H9 (cell line): ENCODE measurements at regions not wholly inside any gene's neighbourhood (a gene's known extent, or its start where the extent isn't known, plus 50 kb on each side); places are given as distances from the start of the nearest gene placed in this dataset.

ENCODE experiments used
- DNase-seq: peaks from one replicate; pipeline ENCODE4 v3.0.0-alpha.2; 2017
- H2AFZ ChIP-seq: one replicate; pipeline ENCODE4 v1.6.1; 2013; ENCODE audit warnings: mild to moderate bottlenecking, low read length, control low read depth, moderate library complexity
- H2AK5ac ChIP-seq: 2 replicates; pipeline ENCODE4 v1.6.1; 2013; ENCODE audit warnings: low read length, control low read depth, mixed read lengths; ENCODE audit not compliant: insufficient read length
- H2BK120ac ChIP-seq: one replicate; pipeline ENCODE4 v1.6.1; 2013; ENCODE audit warnings: low read depth, mild to moderate bottlenecking, low read length, control low read depth, inconsistent platforms; ENCODE audit not compliant: poor library complexity, severe bottlenecking
- H2BK12ac ChIP-seq: 2 replicates; pipeline ENCODE4 v1.6.1; 2013; ENCODE audit warnings: low read length, control low read depth, mixed read lengths, low read depth; ENCODE audit not compliant: insufficient read length
- H2BK15ac ChIP-seq: 2 replicates; pipeline ENCODE4 v1.6.1; 2013; ENCODE audit warnings: low read depth, low read length, control low read depth
- H2BK20ac ChIP-seq: one replicate; pipeline ENCODE4 v1.6.1; 2013; ENCODE audit warnings: low read depth, mild to moderate bottlenecking, low read length, control low read depth, inconsistent platforms; ENCODE audit not compliant: poor library complexity, severe bottlenecking
- H2BK5ac ChIP-seq: 2 replicates; pipeline ENCODE4 v1.6.1; 2013; ENCODE audit warnings: low read length, control low read depth, mixed read lengths; ENCODE audit not compliant: insufficient read length
- H3K14ac ChIP-seq: 2 replicates; pipeline ENCODE4 v1.6.1; 2013; ENCODE audit warnings: low read length, control low read depth; ENCODE audit not compliant: insufficient read depth
- H3K18ac ChIP-seq: 2 replicates; pipeline ENCODE4 v1.6.1; 2013; ENCODE audit warnings: low read depth, mild to moderate bottlenecking, mixed read lengths, low read length, control low read depth; ENCODE audit not compliant: insufficient read length
- H3K23ac ChIP-seq: 2 replicates; pipeline ENCODE4 v1.6.1; 2013; ENCODE audit warnings: low read length, control low read depth, mixed read lengths, low read depth; ENCODE audit not compliant: insufficient read length
- H3K23me2 ChIP-seq: 2 replicates; pipeline ENCODE4 v1.6.1; 2013; ENCODE audit warnings: low read depth, mild to moderate bottlenecking, mixed read lengths, low read length, control low read depth; ENCODE audit not compliant: insufficient read length, poor library complexity, severe bottlenecking
- H3K27ac ChIP-seq: 2 replicates; pipeline ENCODE4 v1.5.1; 2013; ENCODE audit warnings: low read length, control low read depth, mixed read lengths, low read depth; ENCODE audit not compliant: insufficient read length
- H3K27me3 ChIP-seq: 2 replicates; pipeline ENCODE4 v1.6.1; 2013; ENCODE audit warnings: low read length, control low read depth, inconsistent platforms; ENCODE audit not compliant: insufficient read depth
- H3K4ac ChIP-seq: 2 replicates; pipeline ENCODE4 v1.6.1; 2013; ENCODE audit warnings: low read depth, mild to moderate bottlenecking, control low read depth, inconsistent platforms, low read length, moderate library complexity
- H3K4me1 ChIP-seq: 2 replicates; pipeline ENCODE4 v1.6.1; 2013; ENCODE audit warnings: low read length, control low read depth, inconsistent platforms; ENCODE audit not compliant: insufficient read depth
- H3K4me2 ChIP-seq: 2 replicates; pipeline ENCODE4 v1.6.1; 2013; ENCODE audit warnings: low read length, control low read depth, mixed read lengths; ENCODE audit not compliant: insufficient read length, insufficient read depth
- H3K56ac ChIP-seq: 2 replicates; pipeline ENCODE4 v1.6.1; 2013; ENCODE audit warnings: low read depth, mild to moderate bottlenecking, mixed read lengths, low read length, control low read depth; ENCODE audit not compliant: insufficient read length
- H3K79me1 ChIP-seq: 2 replicates; pipeline ENCODE4 v1.6.1; 2013; ENCODE audit warnings: low read depth, mild to moderate bottlenecking, moderate library complexity, low read length, control low read depth, inconsistent platforms; ENCODE audit not compliant: insufficient read depth, poor library complexity, severe bottlenecking
- H3K79me2 ChIP-seq: 2 replicates; pipeline ENCODE4 v1.6.1; 2013; ENCODE audit warnings: low read length, control low read depth, inconsistent platforms; ENCODE audit not compliant: insufficient read depth
- H3K9ac ChIP-seq: 2 replicates; pipeline ENCODE4 v1.6.1; 2013; ENCODE audit warnings: low read length, control low read depth, mixed read lengths; ENCODE audit not compliant: insufficient read length; ENCODE audit errors: extremely low read depth
- H3K9me3 ChIP-seq: one replicate; pipeline ENCODE4 v1.6.1; 2013; ENCODE audit warnings: low read depth, low read length, inconsistent platforms; ENCODE audit not compliant: control insufficient read depth
- H3T11ph ChIP-seq: one replicate; pipeline ENCODE4 v1.6.1; 2013; ENCODE audit warnings: mild to moderate bottlenecking, low read length, control low read depth, inconsistent platforms
- H4K20me1 ChIP-seq: one replicate; pipeline ENCODE4 v1.6.1; 2013; ENCODE audit not compliant: control insufficient read depth, insufficient read length, insufficient read depth
- H4K5ac ChIP-seq: 2 replicates; pipeline ENCODE4 v1.6.1; 2013; ENCODE audit warnings: low read depth, mild to moderate bottlenecking, mixed read lengths, low read length, control low read depth; ENCODE audit not compliant: insufficient read length
- H4K8ac ChIP-seq: replicated peaks from 2 replicates; pipeline ENCODE4 v1.6.1; 2013; ENCODE audit warnings: low read length, control low read depth, mixed read lengths, low read depth; ENCODE audit not compliant: insufficient read length
- H4K91ac ChIP-seq: 2 replicates; pipeline ENCODE4 v1.6.1; 2013; ENCODE audit warnings: low read depth, mild to moderate bottlenecking, moderate library complexity, mixed read lengths, low read length, control low read depth; ENCODE audit not compliant: insufficient read length
- H3K27ac Mint-ChIP-seq, 3 experiments: 2 replicates in 2 of 3; 3 replicates in 1 of 3; pipeline ENCODE4 v1.8.0; 2020 to 2021; ENCODE audit warnings: mixed read lengths in 3 of 3, mild to moderate bottlenecking in 1 of 3, moderate library complexity in 1 of 3
- H3K27me3 Mint-ChIP-seq: 2 replicates; pipeline ENCODE4 v1.8.0; 2021; ENCODE audit warnings: low read depth, mild to moderate bottlenecking, moderate library complexity, mixed read lengths
- H3K36me3 Mint-ChIP-seq, 3 experiments: 2 replicates in 2 of 3; 3 replicates in 1 of 3; pipeline ENCODE4 v1.8.0; 2020 to 2021; ENCODE audit warnings: low read depth in 3 of 3, mixed read lengths in 3 of 3; ENCODE audit not compliant: insufficient read depth in 1 of 3
- H3K4me1 Mint-ChIP-seq, 2 experiments: 2 replicates each; pipeline ENCODE4 v1.8.0; 2020; ENCODE audit warnings: mixed read lengths in 2 of 2
- H3K4me3 Mint-ChIP-seq, 2 experiments: 2 replicates in 1 of 2; 3 replicates in 1 of 2; pipeline ENCODE4 v1.8.0; 2020 to 2021; ENCODE audit warnings: mild to moderate bottlenecking in 2 of 2, mixed read lengths in 2 of 2, moderate library complexity in 1 of 2
- H3K9me3 Mint-ChIP-seq, 2 experiments: 2 replicates in 1 of 2; 3 replicates in 1 of 2; pipeline ENCODE4 v1.8.0; 2020; ENCODE audit warnings: mild to moderate bottlenecking in 2 of 2, mixed read lengths in 2 of 2, moderate library complexity in 1 of 2
- CTCF ChIP-seq: fragments of 200-600 bp; sonication (generic); conservative IDR thresholded peaks from 3 replicates; pipeline ENCODE4 v1.8.0; 2021; ENCODE audit warnings: antibody characterized with exemption, mild to moderate bottlenecking
- WGBS: extraction: QIAGEN DNeasy Blood & Tissue Kit; methylation state at CpG from one replicate; pipeline ENCODE4 v1.1.7; 2013; ENCODE audit warnings: missing lambda C conversion rate, low lambda C conversion rate, mixed read lengths; ENCODE audit not compliant: insufficient read length; ENCODE audit errors: extremely low coverage; 5-methylcytosine and 5-hydroxymethylcytosine counted together

- no peak for DNase-seq
- no peak overlapping the region for H3K9ac ChIP-seq
- H3K79me2 ChIP-seq, result no peaks in the 10 kb centered on the region
- H2BK12ac ChIP-seq, result no peak overlapping the region
- H3K27me3 Mint-ChIP-seq, result no peaks in the 10 kb centered on the region
- no peak overlapping the region for H2BK15ac ChIP-seq
- H4K5ac ChIP-seq, result no peak overlapping the region
- no peaks in the 10 kb centered on the region for H4K20me1 ChIP-seq
- H4K8ac ChIP-seq, result no peak overlapping the region
- H3K23me2 ChIP-seq, result no peaks in the 10 kb centered on the region
- no peak overlapping the region for H2AK5ac ChIP-seq
- H3K14ac ChIP-seq, result no peak overlapping the region
- H3K18ac ChIP-seq, result no peak overlapping the region
- H3T11ph ChIP-seq, result no peak overlapping the region
- H3K27ac Mint-ChIP-seq, result no peak overlapping the region
- peaks cover 0 to 2% of the 10 kb centered on the region in 2 experiments; a peak in 2 of 5 replicates for H3K9me3 Mint-ChIP-seq
- H3K36me3 Mint-ChIP-seq, result no peaks in the 10 kb centered on the region
- no peak overlapping the region for H3K56ac ChIP-seq
- no peaks in the 10 kb centered on the region for H3K27me3 ChIP-seq
- peaks cover 5 to 6% of the 10 kb centered on the region in 2 experiments; a peak in 2 of 4 replicates for H3K4me1 Mint-ChIP-seq
- H2BK120ac ChIP-seq, result no peak overlapping the region
- H2AFZ ChIP-seq, result no peak overlapping the region
- no CpG with 5 or more reads among the region's 2 CpGs for WGBS
- no peak overlapping the region for H3K23ac ChIP-seq
- H3K4ac ChIP-seq, result no peak overlapping the region
- no peaks in the 10 kb centered on the region for H3K9me3 ChIP-seq
- no peak overlapping the region for H2BK5ac ChIP-seq
- H3K4me2 ChIP-seq, result no peak overlapping the region
- TF ChIP-seq CTCF, result no peak
- H4K91ac ChIP-seq, result no peak overlapping the region
- no peak overlapping the region for H2BK20ac ChIP-seq
- H3K4me1 ChIP-seq, result peaks cover 2% of the 10 kb centered on the region; the same call in 1 of the 2 replicates
- H3K4me3 Mint-ChIP-seq, result no peak overlapping the region
- no peak overlapping the region for H3K27ac ChIP-seq
- H3K79me1 ChIP-seq, result no peaks in the 10 kb centered on the region
These were observed 262.3 kb upstream of the RASGRP1 start for GRCh38 chr15:38826880-38827279.
